Mammary epithelial cell (primary cell): ENCODE measurements at regions not wholly inside any gene's neighbourhood (a gene's known extent, or its start where the extent isn't known, plus 50 kb on each side); places are given as distances from the start of the nearest gene placed in this dataset.

ENCODE experiments used
- CTCF ChIP-seq, 2 donors: IDR thresholded peaks in 1 of 2; conservative IDR thresholded peaks in 1 of 2; 2 replicates each; pipeline ENCODE4 v1.5.1; 2011 to 2012; ENCODE audit warnings: inconsistent platforms in 2 of 2, low read length in 2 of 2, mild to moderate bottlenecking in 2 of 2, control low read depth in 1 of 2, low read depth in 1 of 2; ENCODE audit not compliant: insufficient read depth in 1 of 2; ENCODE audit errors: extremely low read depth in 1 of 2
- EZH2 ChIP-seq: IDR thresholded peaks from 2 replicates; pipeline ENCODE4 v1.6.1; 2012; ENCODE audit warnings: low read length, inconsistent platforms, borderline replicate concordance

GRCh38 chr12:66768293-66768692 lies 89.4 kb upstream of the GRIP1 start:
- TF ChIP-seq CTCF (conservative IDR thresholded peaks at IDR 0.05 in 1 of 2, IDR thresholded peaks at IDR 0.05 in 1 of 2; ENCODE audit: extremely low read depth in 1 of 2, insufficient read depth in 1 of 2, low read depth in 1 of 2, low read length in 2 of 2): no peak
- TF ChIP-seq EZH2: no peak
